HG03565 (cell line): ENCODE measurements at regions not wholly inside any gene's neighbourhood (a gene's known extent, or its start where the extent isn't known, plus 50 kb on each side); places are given as distances from the start of the nearest gene placed in this dataset.
A peak's percentile ranks its signal among the peaks of the same experiment; 100 is the strongest.
"Not testable (repeated sequence)": the region's sequence is repeated elsewhere in the genome, so short reads cannot be mapped to it uniquely, and the experiment has no call there.

Experiments
- ATAC-seq: cut with Tn5 transposase; IDR thresholded peaks from one replicate; pipeline ENCODE4 v1.9.1; 2021; ENCODE audit warnings: mild to moderate bottlenecking, moderate library complexity; ENCODE audit not compliant: unreplicated experiment

GRCh38 chr9:22817181-22817580, 370.6 kb downstream of the DMRTA1 start:
- ATAC-seq = no peak

GRCh38 chr9:22829236-22829635, 382.6 kb downstream of the DMRTA1 start:
- ATAC-seq = no peak

GRCh38 chr9:22838266-22838665, 391.6 kb downstream of the DMRTA1 start:
- ATAC-seq = no peak

- ATAC-seq = no peak
These were observed 394.0 kb downstream of the DMRTA1 start for GRCh38 chr9:22840641-22841040.

GRCh38 chr9:22845243-22845642, 398.6 kb downstream of the DMRTA1 start:
- ATAC-seq = not testable (repeated sequence)

GRCh38 chr9:22855980-22856379, 409.4 kb downstream of the DMRTA1 start:
- no peak for ATAC-seq

- no peak for ATAC-seq
These were observed 410.7 kb downstream of the DMRTA1 start for GRCh38 chr9:22857316-22857715.

GRCh38 chr9:22863106-22863505, 416.5 kb downstream of the DMRTA1 start:
- ATAC-seq = no peak

- no peak for ATAC-seq
These were observed 417.1 kb downstream of the DMRTA1 start for GRCh38 chr9:22863736-22864135.

- no peak for ATAC-seq
These were observed 446.7 kb downstream of the DMRTA1 start for GRCh38 chr9:22893196-22893843.

- no peak for ATAC-seq
These were observed 452.0 kb downstream of the DMRTA1 start for GRCh38 chr9:22898591-22898990.

GRCh38 chr9:22911632-22912031, 465.0 kb downstream of the DMRTA1 start:
- no peak for ATAC-seq

- no peak for ATAC-seq
These were observed 466.4 kb downstream of the DMRTA1 start for GRCh38 chr9:22913026-22913425.

GRCh38 chr9:22913518-22913917, 466.9 kb downstream of the DMRTA1 start:
- peak; percentile 58 for ATAC-seq

- ATAC-seq = no peak
These were observed 469.5 kb downstream of the DMRTA1 start for GRCh38 chr9:22916148-22916547.

GRCh38 chr9:22919423-22919822, 472.8 kb downstream of the DMRTA1 start:
- ATAC-seq = no peak

GRCh38 chr9:22921742-22922141, 475.1 kb downstream of the DMRTA1 start:
- ATAC-seq = no peak

GRCh38 chr9:22922222-22922621, 475.6 kb downstream of the DMRTA1 start:
- ATAC-seq = no peak

- no peak for ATAC-seq
These were observed 507.9 kb downstream of the DMRTA1 start for GRCh38 chr9:22954550-22954949.

GRCh38 chr9:22954964-22955363, 508.3 kb downstream of the DMRTA1 start:
- ATAC-seq = no peak

- ATAC-seq = no peak
These were observed 522.8 kb downstream of the DMRTA1 start for GRCh38 chr9:22969350-22969979.

- ATAC-seq = no peak
These were observed 523.9 kb downstream of the DMRTA1 start for GRCh38 chr9:22970434-22970975.
